SU-DHL-6 (cell line): ENCODE measurements at regions not wholly inside any gene's neighbourhood (a gene's known extent, or its start where the extent isn't known, plus 50 kb on each side); places are given as distances from the start of the nearest gene placed in this dataset.

Source experiments
- H2AFZ ChIP-seq: fragments of 200-600 bp; sonication (generic); 2 replicates; pipeline ENCODE4 v1.6.1; 2014; ENCODE audit warnings: low read depth, mild to moderate bottlenecking, moderate library complexity, mixed read lengths, antibody characterized with exemption, low read length; ENCODE audit not compliant: severe bottlenecking
- H3F3A ChIP-seq: fragments of 200-600 bp; shearing (Covaris generic); 2 replicates; pipeline ENCODE4 v1.6.0; 2016; ENCODE audit warnings: antibody characterized with exemption, mild to moderate bottlenecking; ENCODE audit not compliant: insufficient read depth
- H3K27ac ChIP-seq: fragments of 200-600 bp; sonication (generic); 2 replicates; pipeline ENCODE4 v1.5.1; 2016; ENCODE audit warnings: low read depth, mild to moderate bottlenecking, low read length, moderate library complexity, mixed read lengths
- H3K27me3 ChIP-seq: fragments of 200-600 bp; sonication (generic), shearing (Covaris generic); 2 replicates; pipeline ENCODE4 v1.6.0; 2014; ENCODE audit warnings: mild to moderate bottlenecking, low read length
- H3K36me3 ChIP-seq: fragments of 200-600 bp; sonication (generic); 2 replicates; pipeline ENCODE4 v1.6.1; 2014; ENCODE audit warnings: mild to moderate bottlenecking, low read length, mixed read lengths
- H3K4me2 ChIP-seq: fragments of 300-600, 200-600 bp; shearing (Covaris generic), sonication (generic); 2 replicates; pipeline ENCODE4 v1.6.0; 2014; ENCODE audit warnings: low read length, low read depth, mild to moderate bottlenecking; ENCODE audit not compliant: poor library complexity, severe bottlenecking
- H3K4me3 ChIP-seq: fragments of 200-600 bp; sonication (generic); 2 replicates; pipeline ENCODE4 v1.5.1; 2014; ENCODE audit warnings: antibody characterized with exemption, low read length, mild to moderate bottlenecking, mixed read lengths; ENCODE audit not compliant: insufficient read depth, poor library complexity, severe bottlenecking
- H3K79me2 ChIP-seq: fragments of 200-600 bp; sonication (generic); 2 replicates; pipeline ENCODE4 v1.6.1; 2014; ENCODE audit warnings: mild to moderate bottlenecking, low read length, moderate library complexity; ENCODE audit not compliant: insufficient read depth
- H3K9ac ChIP-seq: fragments of 200-600 bp; sonication (generic); 2 replicates; pipeline ENCODE4 v1.7.0; 2014; ENCODE audit warnings: mild to moderate bottlenecking, low read length
- H3K9me2 ChIP-seq: fragments of 200-600 bp; sonication (generic); replicated peaks from 2 replicates; pipeline ENCODE4 v1.6.1; 2014; ENCODE audit warnings: low read length; ENCODE audit not compliant: insufficient read depth
- H3K9me3 ChIP-seq: fragments of 200-600 bp; sonication (generic); 2 replicates; pipeline ENCODE4 v1.6.1; 2014; ENCODE audit warnings: low read length, mixed read lengths; ENCODE audit not compliant: insufficient read depth
- H4K20me1 ChIP-seq: fragments of 200-600 bp; sonication (generic); 2 replicates; pipeline ENCODE4 v1.6.1; 2014; ENCODE audit warnings: low read depth, mild to moderate bottlenecking, antibody characterized with exemption, low read length, moderate library complexity, mixed read lengths
- EZH2phosphoT487 ChIP-seq: fragments of 200-600 bp; sonication (generic), shearing (Covaris generic); conservative IDR thresholded peaks from 2 replicates; pipeline ENCODE4 v1.6.1; 2018; ENCODE audit warnings: mild to moderate bottlenecking, antibody characterized with exemption, low read length, moderate library complexity, mixed read lengths
- TF ChIP-seq, protein P1 (sequence below): fragments of 200-600 bp; sonication (generic); IDR thresholded peaks from one replicate; pipeline ENCODE4 v1.5.1; 2017; ENCODE audit warnings: antibody characterized with exemption, mild to moderate bottlenecking, low read length, moderate library complexity; ENCODE audit not compliant: insufficient read depth, poor library complexity, severe bottlenecking

DNA sequence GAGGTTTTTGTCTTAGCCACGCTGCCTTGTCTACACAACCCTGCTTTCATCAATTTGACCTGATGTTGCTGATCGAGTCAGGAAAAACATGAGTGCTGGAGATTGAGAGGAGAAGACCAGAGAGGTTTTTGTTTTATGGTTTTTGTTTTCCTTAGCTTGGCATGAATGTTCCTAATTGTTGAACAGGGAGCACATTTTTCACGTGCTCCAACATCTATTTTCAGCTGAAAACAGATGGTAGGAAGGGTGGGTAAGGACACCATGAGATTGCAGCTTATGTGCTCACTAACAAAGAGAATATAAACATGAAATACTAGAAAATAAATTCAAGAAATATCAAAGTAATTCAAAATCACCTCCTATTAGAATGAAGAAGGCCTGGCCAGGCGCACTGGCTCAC, 79.9 kb upstream of the LMCD1 start:
- H3K27me3 ChIP-seq: no peaks in the 10 kb centered on the region
- H3K9me3 ChIP-seq: 0 out of 2 replicates have a peak, but pooled peaks cover 3% of the 10 kb centered on the region
- no peaks in the 10 kb centered on the region for H3F3A ChIP-seq
- no peak overlapping the region for H3K9ac ChIP-seq
- no peak overlapping the region for H3K27ac ChIP-seq
- H3K36me3 ChIP-seq: no peaks in the 10 kb centered on the region
- no peaks in the 10 kb centered on the region for H4K20me1 ChIP-seq
- no peaks in the 10 kb centered on the region for H3K79me2 ChIP-seq
- H3K4me2 ChIP-seq: no peak overlapping the region
- no peak overlapping the region for H3K4me3 ChIP-seq
- TF ChIP-seq EZH2phosphoT487: no peak
- TF ChIP-seq, protein P1, sequence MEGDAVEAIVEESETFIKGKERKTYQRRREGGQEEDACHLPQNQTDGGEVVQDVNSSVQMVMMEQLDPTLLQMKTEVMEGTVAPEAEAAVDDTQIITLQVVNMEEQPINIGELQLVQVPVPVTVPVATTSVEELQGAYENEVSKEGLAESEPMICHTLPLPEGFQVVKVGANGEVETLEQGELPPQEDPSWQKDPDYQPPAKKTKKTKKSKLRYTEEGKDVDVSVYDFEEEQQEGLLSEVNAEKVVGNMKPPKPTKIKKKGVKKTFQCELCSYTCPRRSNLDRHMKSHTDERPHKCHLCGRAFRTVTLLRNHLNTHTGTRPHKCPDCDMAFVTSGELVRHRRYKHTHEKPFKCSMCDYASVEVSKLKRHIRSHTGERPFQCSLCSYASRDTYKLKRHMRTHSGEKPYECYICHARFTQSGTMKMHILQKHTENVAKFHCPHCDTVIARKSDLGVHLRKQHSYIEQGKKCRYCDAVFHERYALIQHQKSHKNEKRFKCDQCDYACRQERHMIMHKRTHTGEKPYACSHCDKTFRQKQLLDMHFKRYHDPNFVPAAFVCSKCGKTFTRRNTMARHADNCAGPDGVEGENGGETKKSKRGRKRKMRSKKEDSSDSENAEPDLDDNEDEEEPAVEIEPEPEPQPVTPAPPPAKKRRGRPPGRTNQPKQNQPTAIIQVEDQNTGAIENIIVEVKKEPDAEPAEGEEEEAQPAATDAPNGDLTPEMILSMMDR: no peak
- H2AFZ ChIP-seq: no peak overlapping the region
- no peaks in the 10 kb centered on the region for H3K9me2 ChIP-seq

DNA sequence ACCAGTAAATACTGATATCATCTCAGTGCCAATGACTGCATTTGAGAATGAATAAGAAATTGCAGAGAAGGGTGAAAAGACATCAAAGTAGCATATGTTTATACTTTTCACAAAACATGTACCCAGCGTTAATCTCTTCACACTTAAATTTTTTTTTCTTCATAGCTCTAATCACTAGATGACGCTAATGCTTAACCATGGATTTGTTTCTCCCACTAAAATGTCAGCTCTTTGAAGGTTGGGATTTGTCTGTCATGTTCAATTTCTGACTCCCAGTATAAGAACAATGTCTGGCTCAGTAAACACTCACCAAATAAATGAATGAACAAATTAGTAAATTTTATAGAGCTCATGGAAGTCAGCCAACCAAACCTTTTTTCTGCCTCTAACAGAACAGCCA, 78.3 kb upstream of the LMCD1 start:
- Histone ChIP-seq H3K27ac (no peak overlapping the region), H3K79me2 (no peaks in the 10 kb centered on the region), H3K4me3 (no peak overlapping the region), H3K4me2 (no peak overlapping the region), H4K20me1 (no peaks in the 10 kb centered on the region), H3K9me3 (0 out of 2 replicates have a peak, but pooled peaks cover 3% of the 10 kb centered on the region), H2AFZ (no peak overlapping the region), H3K27me3 (no peaks in the 10 kb centered on the region), H3F3A (no peaks in the 10 kb centered on the region), H3K9ac (no peak overlapping the region), H3K9me2 (no peaks in the 10 kb centered on the region), H3K36me3 (no peaks in the 10 kb centered on the region)
- TF ChIP-seq, protein P1: no peak
- TF ChIP-seq EZH2phosphoT487: no peak

DNA sequence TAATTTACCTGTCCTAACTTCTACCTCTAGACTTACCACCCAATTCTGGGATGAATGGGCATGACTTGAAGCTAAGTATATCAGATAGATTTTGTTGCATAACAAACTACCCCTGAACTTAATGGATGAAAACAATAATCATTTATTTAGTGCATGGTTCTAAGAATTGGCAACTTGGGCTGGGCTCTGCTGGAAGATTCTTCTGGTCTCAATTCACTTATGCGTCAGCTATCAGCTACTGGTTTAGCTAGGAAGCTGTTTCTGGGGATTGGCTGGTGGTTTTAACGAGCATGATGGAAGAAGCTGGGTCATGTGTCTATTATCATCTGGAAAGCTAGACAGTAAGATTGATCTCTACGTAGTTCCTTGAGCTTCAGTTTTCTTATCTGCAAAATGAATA, 77.3 kb upstream of the LMCD1 start:
- no peaks in the 10 kb centered on the region for H3K27me3 ChIP-seq
- 0 out of 2 replicates have a peak, but pooled peaks cover 3% of the 10 kb centered on the region for H3K9me3 ChIP-seq
- H3K4me3 ChIP-seq: no peak overlapping the region
- H3K27ac ChIP-seq: no peak overlapping the region
- H3K9ac ChIP-seq: no peak overlapping the region
- H3K36me3 ChIP-seq: no peaks in the 10 kb centered on the region
- no peaks in the 10 kb centered on the region for H3K9me2 ChIP-seq
- no peaks in the 10 kb centered on the region for H4K20me1 ChIP-seq
- TF ChIP-seq, protein P1: no peak
- no peak for TF ChIP-seq EZH2phosphoT487
- no peaks in the 10 kb centered on the region for H3K79me2 ChIP-seq
- no peak overlapping the region for H2AFZ ChIP-seq
- no peaks in the 10 kb centered on the region for H3F3A ChIP-seq
- no peak overlapping the region for H3K4me2 ChIP-seq
